Endothelial cell of umbilical vein (primary cell): ENCODE measurements at regions not wholly inside any gene's neighbourhood (a gene's known extent, or its start where the extent isn't known, plus 50 kb on each side); places are given as distances from the start of the nearest gene placed in this dataset.

Experiments used
- BruUV-seq: library from RNA; stranded (reverse); fragments of 400-500 nt; replicated peaks from 2 replicates; lab custom pipeline; 2021; lab: Mats Ljungman, UMichigan
- CTCF ChIA-PET: fragments of 300-600, 350-600 bp; sonication (Branson Sonifier 250); formaldehyde crosslinking; loops from one replicate; lab custom pipeline; 2021; ENCODE audit warnings: antibody characterized with exemption, inconsistent platforms; lab: Charles Lee
- POLR2A ChIA-PET: fragments of 300-600, 350-600 bp; sonication (Branson Sonifier 250); formaldehyde crosslinking; loops from one replicate; lab custom pipeline; 2021; ENCODE audit warnings: antibody characterized with exemption, inconsistent platforms; lab: Charles Lee
- DNase-seq: peaks from one replicate; pipeline ENCODE4 v3.0.0-alpha.2; 2011; ENCODE audit warnings: low read depth, low spot score
- FAIRE-seq: peaks from 2 replicates; lab custom pipeline; 2011; peaks lifted over from hg19 to GRCh38; lab: Jason Lieb, UNC
- H2AFZ ChIP-seq: 2 replicates; pipeline ENCODE4 v1.6.0; 2012; ENCODE audit warnings: low read depth, low read length, control low read depth, inconsistent platforms
- H3K27ac ChIP-seq: 2 replicates; pipeline ENCODE4 v1.5.1; 2011; ENCODE audit warnings: low read depth, mild to moderate bottlenecking, control low read depth, low read length, moderate library complexity; ENCODE audit not compliant: insufficient read depth
- H3K27me3 ChIP-seq, 2 experiments: 2 replicates each; pipeline versions ENCODE4 v1.6.0 to v1.6.1; 2011; ENCODE audit warnings: low read length in 2 of 2, mixed read lengths in 1 of 2; ENCODE audit not compliant: control insufficient read depth in 2 of 2, insufficient read depth in 2 of 2
- H3K36me3 ChIP-seq, 2 experiments: 2 replicates in 1 of 2; 3 replicates in 1 of 2; pipeline ENCODE4 v1.5.1; 2011; ENCODE audit warnings: low read length in 2 of 2, mild to moderate bottlenecking in 1 of 2, moderate library complexity in 1 of 2; ENCODE audit not compliant: control insufficient read depth in 2 of 2, insufficient read depth in 2 of 2; ENCODE audit errors: extremely low read depth in 1 of 2
- H3K4me1 ChIP-seq: 3 replicates; pipeline ENCODE4 v1.5.1; 2011; ENCODE audit warnings: mild to moderate bottlenecking, low read length; ENCODE audit not compliant: control insufficient read depth, insufficient read depth; ENCODE audit errors: extremely low read depth
- H3K4me2 ChIP-seq: 2 replicates; pipeline ENCODE4 v1.6.1; 2011; ENCODE audit warnings: low read length, control low read depth, mixed read lengths; ENCODE audit not compliant: insufficient read depth
- H3K4me3 ChIP-seq, 3 experiments: fragments of 200-600 bp in 1 of 3; sonication (generic), shearing (Covaris generic) in 1 of 3; replicated peaks in 1 of 3; 2 replicates each; pipeline ENCODE4 v1.5.1; 2011 to 2016; ENCODE audit warnings: control low read depth in 3 of 3, low read length in 3 of 3, mild to moderate bottlenecking in 2 of 3, inconsistent platforms in 1 of 3, low read depth in 1 of 3, moderate library complexity in 1 of 3; ENCODE audit not compliant: insufficient read depth in 1 of 3
- H3K79me2 ChIP-seq: 2 replicates; pipeline ENCODE4 v1.6.0; 2012; ENCODE audit warnings: low read length, inconsistent platforms; ENCODE audit not compliant: control insufficient read depth, insufficient read depth
- H3K9ac ChIP-seq: replicated peaks from 2 replicates; pipeline ENCODE3; 2011; ENCODE audit warnings: low read length, control low read depth; ENCODE audit not compliant: insufficient read depth; ENCODE audit errors: extremely low read depth
- H3K9me1 ChIP-seq: replicated peaks from 3 replicates; pipeline ENCODE4 v1.6.0; 2011; ENCODE audit warnings: mild to moderate bottlenecking, low read length; ENCODE audit not compliant: control insufficient read depth, insufficient read depth; ENCODE audit errors: extremely low read depth
- H3K9me3 ChIP-seq: replicated peaks from 2 replicates; pipeline ENCODE4 v1.5.1; 2012; ENCODE audit warnings: low read length, inconsistent platforms; ENCODE audit not compliant: control insufficient read depth, insufficient read depth
- H4K20me1 ChIP-seq: replicated peaks from 2 replicates; pipeline ENCODE3; 2011; ENCODE audit warnings: mild to moderate bottlenecking, low read length; ENCODE audit not compliant: control insufficient read depth, insufficient read depth; ENCODE audit errors: extremely low read depth
- EZH2 ChIP-seq: IDR thresholded peaks from 2 replicates; pipeline ENCODE4 v1.6.1; 2012; ENCODE audit warnings: borderline replicate concordance, low read depth, mild to moderate bottlenecking, moderate library complexity, low read length, inconsistent platforms; ENCODE audit not compliant: severe bottlenecking
- FOS ChIP-seq: IDR thresholded peaks from 2 replicates; pipeline ENCODE4 v1.6.1; 2011; ENCODE audit warnings: mild to moderate bottlenecking, low read length, moderate library complexity, borderline replicate concordance; ENCODE audit not compliant: insufficient read depth
- GATA2 ChIP-seq: IDR thresholded peaks from 2 replicates; pipeline ENCODE4 v1.7.0; 2011; ENCODE audit warnings: low read depth, mild to moderate bottlenecking, moderate library complexity, mixed read lengths, low read length; ENCODE audit not compliant: insufficient read length, insufficient read depth
- JUN ChIP-seq: IDR thresholded peaks from 2 replicates; pipeline ENCODE4 v1.6.1; 2011; ENCODE audit warnings: borderline replicate concordance, low read depth; ENCODE audit not compliant: insufficient read length, insufficient read depth
- MAX ChIP-seq: IDR thresholded peaks from 2 replicates; pipeline ENCODE4 v1.6.1; 2011; ENCODE audit not compliant: insufficient read depth, insufficient read length
- MYC ChIP-seq: IDR thresholded peaks from one replicate; pipeline ENCODE4 v1.6.1; 2011; ENCODE audit warnings: mild to moderate bottlenecking, low read depth, low read length
- POLR2A ChIP-seq: IDR thresholded peaks from 2 replicates; pipeline ENCODE4 v1.6.1; 2012; ENCODE audit warnings: low read depth, mild to moderate bottlenecking, control low read depth, low read length
- POLR2AphosphoS5 ChIP-seq: IDR thresholded peaks from 2 replicates; pipeline ENCODE4 v1.6.1; 2012; ENCODE audit warnings: low read depth, mild to moderate bottlenecking, control low read depth, low read length, moderate library complexity; ENCODE audit not compliant: insufficient read depth
- dilution Hi-C: fragments of 300-500 bp; cut with MboI; formaldehyde crosslinking; loops from one replicate; pipeline ENCODE4 v1.15.0; 2019; ENCODE audit warnings: low sequenced_read_pairs; ENCODE audit not compliant: extremely low pct_ligation_motif_present
- intact Hi-C: fragments of 100-400 bp; cut with micrococcal nuclease; formaldehyde crosslinking; loops from one replicate; pipeline ENCODE4 v1.10.0; 2022
- TF ChIP-seq, protein P1 (sequence below), 2 donors: IDR thresholded peaks; 1 replicate in 1 of 2; 2 replicates in 1 of 2; pipeline ENCODE4 v1.5.1; 2011; ENCODE audit warnings: low read length in 2 of 2, mild to moderate bottlenecking in 2 of 2, moderate library complexity in 2 of 2, control low read depth in 1 of 2, inconsistent platforms in 1 of 2, low read depth in 1 of 2; ENCODE audit not compliant: insufficient read depth in 1 of 2; ENCODE audit errors: extremely low read depth in 1 of 2

DNA sequence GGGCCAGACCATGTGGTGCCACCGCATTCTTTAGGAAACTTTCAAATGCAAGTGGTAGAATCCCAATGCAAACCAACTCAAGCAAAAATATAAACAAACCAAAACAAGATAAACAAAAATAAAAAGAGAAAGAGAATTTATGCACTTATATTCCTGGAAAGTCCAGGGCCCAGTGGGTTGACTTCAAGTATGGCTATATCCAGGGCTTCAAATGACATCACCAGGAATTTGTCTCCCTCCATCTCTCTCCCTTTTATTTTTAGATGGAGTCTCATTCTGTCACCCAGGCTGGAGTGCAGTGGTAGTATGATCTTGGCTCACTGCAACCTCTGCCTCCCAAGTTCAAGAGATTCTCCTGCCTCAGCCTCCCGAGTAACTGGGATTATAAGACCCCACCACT is 56.1 kb upstream of the PNRC1 start:
- POLR2A ChIA-PET, result no interaction called here
- dilution Hi-C loops, result no loop called here

GRCh38 chr6:89023591-89024441 is 56.7 kb upstream of the PNRC1 start:
- H3K4me2 ChIP-seq, result no peak overlapping the region
- H3K9ac ChIP-seq, result no peak overlapping the region
- DNase-seq (no peak), FAIRE-seq (no peak)
- H3K36me3 ChIP-seq, result no peaks in the 10 kb centered on the region
- no peaks in the 10 kb centered on the region for H3K27me3 ChIP-seq
- H3K27ac ChIP-seq, result no peak overlapping the region
- dilution Hi-C loops, result no loop called here
- no peak overlapping the region for H3K4me3 ChIP-seq
- H3K4me1 ChIP-seq, result no peaks in the 10 kb centered on the region
- intact Hi-C loops, result no loop called here
- ChIA-PET CTCF (no interaction called here), POLR2A (no interaction called here)
- H3K9me3 ChIP-seq, result no peaks in the 10 kb centered on the region
- no TSS peak for BruUV-seq
- no peaks in the 10 kb centered on the region for H4K20me1 ChIP-seq
- TF ChIP-seq GATA2 (no peak), JUN (no peak), POLR2A (no peak), MYC (no peak), FOS (no peak), MAX (no peak), EZH2 (no peak), POLR2AphosphoS5 (no peak)
- TF ChIP-seq, protein P1, sequence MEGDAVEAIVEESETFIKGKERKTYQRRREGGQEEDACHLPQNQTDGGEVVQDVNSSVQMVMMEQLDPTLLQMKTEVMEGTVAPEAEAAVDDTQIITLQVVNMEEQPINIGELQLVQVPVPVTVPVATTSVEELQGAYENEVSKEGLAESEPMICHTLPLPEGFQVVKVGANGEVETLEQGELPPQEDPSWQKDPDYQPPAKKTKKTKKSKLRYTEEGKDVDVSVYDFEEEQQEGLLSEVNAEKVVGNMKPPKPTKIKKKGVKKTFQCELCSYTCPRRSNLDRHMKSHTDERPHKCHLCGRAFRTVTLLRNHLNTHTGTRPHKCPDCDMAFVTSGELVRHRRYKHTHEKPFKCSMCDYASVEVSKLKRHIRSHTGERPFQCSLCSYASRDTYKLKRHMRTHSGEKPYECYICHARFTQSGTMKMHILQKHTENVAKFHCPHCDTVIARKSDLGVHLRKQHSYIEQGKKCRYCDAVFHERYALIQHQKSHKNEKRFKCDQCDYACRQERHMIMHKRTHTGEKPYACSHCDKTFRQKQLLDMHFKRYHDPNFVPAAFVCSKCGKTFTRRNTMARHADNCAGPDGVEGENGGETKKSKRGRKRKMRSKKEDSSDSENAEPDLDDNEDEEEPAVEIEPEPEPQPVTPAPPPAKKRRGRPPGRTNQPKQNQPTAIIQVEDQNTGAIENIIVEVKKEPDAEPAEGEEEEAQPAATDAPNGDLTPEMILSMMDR (IDR thresholded peaks at IDR 0.05; ENCODE audit: extremely low read depth in 1 of 2, insufficient read depth in 1 of 2, low read depth in 1 of 2, low read length in 2 of 2), result no peak
- H3K79me2 ChIP-seq, result no peaks in the 10 kb centered on the region
- H3K9me1 ChIP-seq, result no peaks in the 10 kb centered on the region
- H2AFZ ChIP-seq, result no peak overlapping the region

More for the DNA sequence above, 56.1 kb upstream of the PNRC1 start:
- no peak overlapping the region for H3K4me3 ChIP-seq
- no peaks in the 10 kb centered on the region for H3K9me1 ChIP-seq
- intact Hi-C loops, result no loop called here
- H4K20me1 ChIP-seq, result no peaks in the 10 kb centered on the region
- H3K36me3 ChIP-seq, result no peaks in the 10 kb centered on the region
- no TSS peak for BruUV-seq
- no peak overlapping the region for H3K9ac ChIP-seq
- TF ChIP-seq POLR2A (no peak), MYC (no peak)
- no peak overlapping the region for H2AFZ ChIP-seq
- no peak overlapping the region for H3K4me2 ChIP-seq
- CTCF ChIA-PET, result interaction anchor here (1.1 kb wide), 1 partner anchor 46 kb away, joined by 3 read pairs; no protein-coding TSS in a partner anchor
- H3K4me1 ChIP-seq, result no peaks in the 10 kb centered on the region
- FAIRE-seq, result no peak
- H3K79me2 ChIP-seq, result no peaks in the 10 kb centered on the region
- no peaks in the 10 kb centered on the region for H3K27me3 ChIP-seq
- H3K9me3 ChIP-seq, result no peaks in the 10 kb centered on the region
- DNase-seq, result no peak
- H3K27ac ChIP-seq, result no peak overlapping the region
